ENCODE measurements at regions not wholly inside any gene's neighbourhood (a gene's known extent, or its start where the extent isn't known, plus 50 kb on each side); places are given as distances from the start of the nearest gene placed in this dataset.
"Not testable (repeated sequence)": the region's sequence is repeated elsewhere in the genome, so short reads cannot be mapped to it uniquely, and the experiment has no call there.

DNA sequence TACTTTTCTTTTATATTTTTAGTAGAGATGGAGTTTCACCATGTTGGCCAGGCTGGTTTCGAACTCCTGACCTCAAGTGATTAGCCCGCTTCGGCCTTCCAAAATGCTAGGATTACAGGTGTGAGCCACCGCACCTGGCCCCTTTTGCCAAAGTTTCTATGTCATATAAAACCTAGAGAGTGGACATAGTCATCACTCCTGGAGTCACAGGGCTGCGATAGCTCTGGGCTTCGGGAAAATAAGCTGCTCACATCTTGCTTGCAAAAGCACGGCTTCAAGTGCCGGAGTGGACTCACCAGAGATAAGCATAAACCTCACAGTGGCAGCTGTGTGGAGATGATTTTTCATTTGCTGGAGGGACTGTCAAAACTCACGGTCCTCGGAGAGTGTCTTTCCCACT is 171.2 kb downstream of the TEX29 start:
- no peak for DNase-seq (ENCODE audit: low read depth in 4 of 4, low spot score in 3 of 4)

DNA sequence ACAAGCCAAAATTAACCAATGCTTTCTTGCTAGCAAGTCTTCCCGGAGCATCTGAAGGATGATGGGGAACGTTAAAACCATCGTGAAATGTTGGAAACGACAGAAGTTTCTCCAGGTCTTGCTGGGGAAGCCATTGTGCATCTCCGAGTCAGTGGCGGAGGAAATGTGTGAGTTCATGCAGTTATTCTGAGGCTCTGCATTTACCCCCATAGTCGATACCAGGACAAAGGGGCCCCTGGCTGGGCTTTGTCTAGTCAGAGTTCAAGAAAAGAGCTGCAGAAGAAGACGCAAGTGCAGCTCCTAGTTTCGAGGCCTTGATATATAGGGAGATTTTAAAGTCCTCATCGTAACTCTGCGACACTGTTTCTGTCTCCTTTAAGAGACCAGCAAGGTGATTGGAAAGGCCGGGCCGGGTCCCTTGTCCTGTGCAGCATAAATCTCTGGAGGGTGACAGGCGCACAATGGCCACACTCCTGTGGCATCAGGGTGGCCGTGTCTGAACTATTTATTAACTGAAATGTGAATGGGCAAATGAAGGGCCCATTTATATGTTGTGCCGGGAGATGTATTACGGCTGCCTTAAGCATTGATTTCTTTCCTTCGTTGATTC is 172.0 kb downstream of the TEX29 start:
- DNase-seq (ENCODE audit: low read depth in 4 of 4, low spot score in 3 of 4) = no peak

DNA sequence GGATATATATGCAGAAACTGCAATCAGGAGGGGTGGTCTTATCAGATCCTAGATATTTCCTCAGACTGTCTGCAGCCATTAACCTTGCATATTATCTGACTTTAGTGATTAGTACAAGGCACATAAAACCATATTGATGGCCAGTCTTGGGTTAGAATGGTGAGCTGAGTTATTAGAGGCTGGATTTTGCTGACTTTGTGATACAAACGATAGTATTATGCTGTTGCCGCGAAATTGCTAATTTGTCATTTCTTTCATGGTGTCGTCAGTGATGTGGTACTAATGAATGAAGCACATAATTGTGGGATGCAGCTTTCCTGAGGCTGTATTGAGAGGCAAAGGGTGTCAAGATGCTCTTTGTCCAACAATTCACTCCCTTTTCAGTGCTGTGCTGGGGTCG is 172.5 kb downstream of the TEX29 start:
- DNase-seq (ENCODE audit: low read depth in 4 of 4, low spot score in 3 of 4) = no peak

DNA sequence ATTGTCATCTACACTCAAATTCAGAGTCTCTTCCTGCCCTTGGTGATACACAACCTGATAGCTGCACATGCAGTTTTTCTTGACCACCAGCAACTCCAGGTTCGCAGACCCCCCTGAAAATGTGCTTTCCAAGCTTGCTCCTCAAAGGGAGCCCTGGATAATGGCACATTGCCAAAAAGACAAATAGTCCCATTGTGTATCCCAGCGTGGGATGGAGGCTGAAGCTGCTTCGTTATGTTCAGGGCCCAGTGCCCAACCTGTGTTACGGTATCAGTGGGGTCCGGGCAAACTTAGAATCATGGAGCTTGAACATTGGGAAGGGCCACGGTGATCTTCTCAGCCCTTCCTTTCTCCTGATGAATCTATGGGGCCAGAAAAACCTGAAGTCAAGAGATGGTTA is 173.0 kb downstream of the TEX29 start:
- no peak for DNase-seq (ENCODE audit: low read depth in 4 of 4, low spot score in 3 of 4)

DNA sequence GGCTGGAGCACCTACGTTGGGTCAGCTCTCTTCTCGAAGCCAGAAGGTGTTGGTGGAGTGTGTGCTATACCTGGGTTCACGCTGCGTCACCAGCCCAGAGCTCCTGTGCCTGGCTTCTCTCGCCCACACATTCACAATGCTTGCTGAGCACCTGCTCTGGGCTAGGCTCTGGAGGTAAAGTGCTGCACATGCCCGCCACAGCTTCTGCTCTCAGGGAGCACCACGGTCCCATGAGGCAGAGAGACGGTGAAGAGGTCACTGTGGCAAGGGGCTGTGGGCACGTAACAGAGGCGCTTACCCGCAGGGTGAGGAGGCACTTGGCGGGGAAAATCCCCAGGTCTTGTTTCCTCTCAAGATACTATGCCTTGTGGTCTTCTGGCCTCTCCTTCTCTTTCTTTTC is 174.2 kb downstream of the TEX29 start:
- no peak for DNase-seq (ENCODE audit: low read depth in 4 of 4, low spot score in 3 of 4)

DNA sequence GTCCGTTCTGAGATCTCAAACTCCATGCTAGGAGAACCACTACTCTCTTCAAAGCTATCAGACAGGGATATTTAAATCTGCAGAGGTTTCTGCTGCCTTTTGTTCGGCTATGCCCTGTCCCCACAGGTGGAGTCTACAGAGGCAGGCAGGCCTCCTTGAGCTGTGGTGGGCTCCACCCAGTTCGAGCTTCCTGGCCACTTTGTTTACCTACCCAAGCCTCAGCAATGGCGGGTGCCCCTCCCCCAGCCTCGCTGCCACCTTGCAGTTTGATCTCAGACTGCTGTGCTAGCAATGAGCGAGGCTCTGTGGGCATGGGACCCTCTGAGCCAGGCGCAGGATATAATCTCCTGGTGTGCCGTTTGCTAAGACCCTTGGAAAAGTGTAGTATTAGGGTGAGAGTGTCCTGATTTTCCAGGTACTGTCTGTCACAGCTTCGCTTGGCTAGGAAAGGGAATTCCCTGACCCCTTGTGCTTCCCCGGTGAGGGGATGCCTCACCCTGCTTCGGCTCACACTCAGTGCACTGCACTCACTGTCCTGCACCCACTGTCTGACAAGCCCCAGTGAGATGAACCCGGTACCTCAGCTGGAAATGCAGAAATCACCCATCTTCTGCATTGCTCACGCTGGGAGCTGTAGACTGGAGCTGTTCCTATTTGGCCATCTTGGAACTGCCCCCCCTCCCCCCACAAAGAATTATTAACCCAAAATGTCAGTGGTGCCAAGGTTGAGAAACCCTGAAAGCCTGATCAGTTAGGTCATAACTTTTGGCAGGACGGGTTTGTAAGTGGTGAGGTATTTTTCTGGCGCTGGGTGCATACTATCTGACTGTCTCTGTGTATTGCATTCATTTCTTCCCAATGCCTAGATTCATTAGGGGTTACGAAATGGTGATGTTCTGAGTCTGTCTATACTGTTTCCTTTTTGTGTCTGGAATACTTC is 181.4 kb downstream of the TEX29 start:
- not testable (repeated sequence) for DNase-seq (ENCODE audit: low read depth in 4 of 4, low spot score in 3 of 4)

DNA sequence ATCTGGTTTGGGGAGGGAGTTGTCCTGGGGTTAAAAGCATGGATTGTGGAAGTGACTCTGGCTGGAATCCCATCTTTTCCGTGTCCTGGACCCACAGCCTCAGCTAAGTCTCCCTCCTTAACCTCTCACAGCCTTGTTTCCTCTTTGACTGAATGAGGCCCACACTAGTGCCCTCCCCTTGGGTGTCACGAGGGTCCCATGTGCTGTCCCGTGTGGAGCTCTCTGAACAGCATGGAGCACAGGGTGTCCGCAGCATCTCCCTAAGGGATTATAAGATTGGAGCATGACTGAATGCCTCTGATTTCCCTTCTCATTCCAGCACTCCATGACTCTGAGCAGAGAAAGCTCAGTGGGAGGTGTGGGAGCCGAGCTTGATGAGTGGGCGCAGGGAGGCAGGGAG is 182.5 kb downstream of the TEX29 start:
- DNase-seq (ENCODE audit: low read depth in 4 of 4, low spot score in 3 of 4) = no peak

DNA sequence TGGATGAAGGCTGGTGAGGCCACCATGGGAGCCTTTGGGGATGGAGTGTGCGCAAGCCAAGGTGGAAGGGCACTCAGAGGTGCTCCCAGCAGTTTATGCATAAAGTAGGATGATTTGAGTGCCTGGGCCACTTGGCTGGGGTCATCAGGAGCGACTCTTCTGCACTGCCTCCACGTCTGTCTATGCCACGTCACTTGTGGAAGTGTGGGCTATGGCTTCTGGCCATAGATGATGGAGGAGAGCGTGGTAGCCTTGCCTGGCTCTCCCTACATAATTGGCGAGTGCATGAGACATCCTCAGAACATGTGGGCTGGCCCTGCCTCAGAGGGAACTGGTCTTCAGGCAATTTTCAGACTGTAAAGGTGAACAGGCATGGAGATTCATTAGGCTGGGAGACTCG is 182.9 kb downstream of the TEX29 start:
- DNase-seq (ENCODE audit: low read depth in 4 of 4, low spot score in 3 of 4) = no peak

DNA sequence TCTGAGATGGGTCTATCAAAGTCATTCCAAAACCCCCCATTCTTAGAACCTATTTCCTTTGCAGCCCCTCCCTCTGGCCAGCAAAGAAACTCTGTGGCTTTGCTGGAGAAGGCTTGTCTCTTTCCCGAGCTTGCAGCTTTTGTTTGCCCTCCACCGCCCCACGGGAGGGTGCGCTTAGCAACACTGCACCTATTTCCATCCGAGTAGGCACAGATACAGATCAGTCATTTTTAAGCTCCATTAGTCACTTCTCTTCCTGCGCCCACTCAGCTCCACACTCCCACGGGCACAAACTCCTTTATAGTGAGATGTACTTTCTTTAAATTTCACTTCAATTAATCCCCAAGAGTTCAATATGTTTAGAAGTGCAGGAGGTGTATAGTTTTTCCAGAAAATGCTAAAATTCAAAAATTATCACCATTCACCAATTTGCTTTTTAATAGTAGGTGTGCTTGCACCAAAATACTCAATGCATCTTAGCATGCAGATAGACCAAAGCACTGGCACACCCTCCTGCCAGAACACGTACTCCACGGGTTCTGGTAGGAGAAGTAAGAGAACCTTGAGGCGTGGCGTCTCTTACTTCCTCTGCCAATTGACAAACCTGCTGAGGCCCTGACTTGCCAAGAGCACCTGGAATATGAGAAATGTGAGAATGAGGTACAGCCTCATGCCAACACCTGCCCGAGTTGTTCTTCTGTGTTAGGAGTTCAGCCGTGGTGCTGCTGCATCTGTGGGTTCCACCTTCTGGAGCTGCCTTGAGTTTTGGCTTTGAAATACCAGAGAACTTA is 183.7 kb downstream of the TEX29 start:
- DNase-seq (ENCODE audit: low read depth in 4 of 4, low spot score in 3 of 4) = no peak

DNA sequence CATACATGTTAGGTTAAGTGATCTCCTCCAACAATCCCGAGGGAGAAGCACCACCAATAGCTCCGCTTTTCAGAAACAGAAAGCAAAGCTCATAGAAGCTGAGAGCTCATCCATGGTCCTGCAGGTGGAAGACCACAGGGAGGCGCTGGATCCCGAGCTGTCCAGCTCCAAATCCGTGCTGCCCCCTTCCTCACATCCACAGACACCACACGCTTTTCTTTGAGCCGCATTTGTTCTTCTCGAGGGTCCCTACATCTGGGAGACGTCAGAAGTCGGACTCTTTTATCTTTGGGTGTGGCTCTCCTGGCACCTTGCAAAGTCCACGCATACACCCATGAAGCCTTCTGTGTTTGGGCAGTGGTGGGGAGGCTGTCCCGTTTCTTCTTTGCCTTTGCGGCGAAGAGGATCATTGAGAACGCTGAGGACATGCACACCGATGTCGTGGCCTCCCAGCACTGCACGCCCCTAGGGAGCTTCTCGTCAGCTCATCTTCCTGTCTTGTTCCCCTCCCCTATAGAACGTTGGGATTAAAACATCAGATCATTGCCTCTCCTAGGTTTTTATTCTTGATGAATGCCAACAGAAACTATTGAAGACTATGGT is 184.8 kb downstream of the TEX29 start:
- DNase-seq (ENCODE audit: low read depth in 4 of 4, low spot score in 3 of 4) = no peak

DNA sequence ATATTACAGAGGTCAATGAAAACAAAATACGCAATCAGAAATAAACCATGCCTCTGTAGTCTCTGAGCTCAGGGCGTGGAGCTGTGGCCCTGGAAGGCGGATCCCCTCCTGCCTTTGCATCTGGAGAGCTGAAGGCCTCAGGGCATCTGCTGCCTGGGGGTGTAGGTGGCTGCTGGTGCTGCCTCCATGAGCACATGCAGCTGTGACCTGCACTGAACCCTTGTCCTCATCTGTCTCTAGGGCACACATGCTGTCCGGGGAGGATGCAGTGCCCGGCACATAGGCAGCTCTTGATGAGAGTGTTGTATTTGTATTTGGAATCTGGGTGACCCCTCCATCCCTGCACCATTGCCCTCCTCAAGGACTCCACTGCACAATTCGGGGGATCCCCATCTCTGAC is 185.7 kb downstream of the TEX29 start:
- no peak for DNase-seq (ENCODE audit: low read depth in 4 of 4, low spot score in 3 of 4)

DNA sequence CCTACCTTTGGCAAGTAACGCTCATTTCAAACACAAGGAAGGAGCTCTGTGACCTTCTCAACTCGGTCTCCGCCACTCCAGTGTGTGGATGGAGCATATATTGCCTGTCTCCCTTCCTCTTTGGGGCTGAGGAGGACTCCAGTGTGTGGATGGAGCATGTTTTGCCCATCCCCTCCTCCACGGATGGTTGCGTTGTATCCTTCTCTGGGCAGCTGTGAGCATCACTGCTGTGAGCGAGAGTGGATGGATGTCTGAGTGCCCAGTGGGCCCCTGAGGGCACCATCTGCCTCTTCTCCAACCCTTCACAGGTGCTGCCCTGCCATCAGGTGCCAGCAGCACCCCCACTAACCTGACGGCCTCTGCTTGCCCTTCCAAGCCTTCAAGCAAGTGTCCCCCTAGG is 186.2 kb downstream of the TEX29 start:
- no peak for DNase-seq (ENCODE audit: low read depth in 4 of 4, low spot score in 3 of 4)

DNA sequence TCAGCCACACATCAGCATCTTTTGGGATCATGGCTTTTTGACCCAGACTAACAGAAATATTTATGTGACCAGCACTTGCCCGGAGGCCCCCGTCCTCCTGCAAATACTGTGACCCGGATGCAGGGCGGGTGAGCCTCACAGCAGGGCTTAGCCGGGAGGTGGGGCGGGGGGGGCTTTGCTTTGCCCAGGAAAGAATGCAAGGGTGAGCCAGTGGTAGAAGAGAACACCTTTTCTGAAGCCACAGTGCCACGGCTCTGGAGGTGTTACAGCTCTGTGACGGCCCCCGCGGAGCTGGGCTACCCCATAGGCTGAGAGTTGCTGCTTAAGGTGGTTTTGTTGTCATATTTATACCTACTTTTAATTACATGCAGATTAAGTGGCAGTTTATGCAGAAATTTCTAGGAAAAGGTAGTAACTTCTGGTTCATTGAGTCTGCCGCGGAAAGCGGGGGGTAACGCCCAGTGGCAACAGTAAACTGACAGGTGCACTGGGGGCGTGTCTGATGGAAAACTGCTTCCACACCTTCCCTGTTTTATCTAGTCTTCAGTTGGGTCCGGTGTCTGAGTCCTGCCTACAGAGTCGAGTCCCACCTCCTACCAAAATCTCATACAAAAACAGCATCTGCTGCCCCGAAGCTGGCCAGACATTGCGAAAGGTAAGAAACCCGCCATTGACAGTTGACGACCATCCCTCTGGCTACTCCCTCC is 187.9 kb downstream of the TEX29 start:
- no peak for DNase-seq (ENCODE audit: low read depth in 4 of 4, low spot score in 3 of 4)

DNA sequence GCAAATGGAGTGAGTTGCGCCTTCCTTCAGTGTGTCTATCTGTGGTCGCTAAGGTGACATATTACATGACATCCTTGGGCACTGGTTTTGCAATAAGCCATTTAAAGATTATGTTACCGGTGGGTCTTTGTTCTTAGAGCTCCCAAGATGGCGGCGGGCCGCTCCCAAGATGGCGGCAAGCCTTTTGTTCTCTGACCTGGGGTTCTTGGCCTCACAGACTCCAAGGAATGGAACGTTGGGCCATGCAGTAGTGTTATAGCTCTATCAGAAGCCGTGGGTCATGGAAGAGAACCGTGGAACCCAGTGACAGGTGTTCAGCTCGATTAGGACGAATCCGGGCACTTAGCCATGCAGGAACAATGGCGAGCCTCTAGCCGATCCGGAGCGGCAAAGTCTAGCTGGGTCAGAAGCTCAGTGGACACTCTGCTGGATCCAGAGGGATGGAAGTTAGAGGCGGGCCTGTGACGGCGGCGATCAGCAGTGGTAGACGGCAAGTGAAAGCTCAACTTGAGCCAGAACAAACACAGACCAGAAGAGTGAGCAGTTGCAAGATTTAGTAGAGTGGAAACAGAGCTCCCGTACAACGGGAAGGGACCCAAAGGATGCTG is 188.6 kb downstream of the TEX29 start:
- DNase-seq (ENCODE audit: low read depth in 4 of 4, low spot score in 3 of 4) = no peak

DNA sequence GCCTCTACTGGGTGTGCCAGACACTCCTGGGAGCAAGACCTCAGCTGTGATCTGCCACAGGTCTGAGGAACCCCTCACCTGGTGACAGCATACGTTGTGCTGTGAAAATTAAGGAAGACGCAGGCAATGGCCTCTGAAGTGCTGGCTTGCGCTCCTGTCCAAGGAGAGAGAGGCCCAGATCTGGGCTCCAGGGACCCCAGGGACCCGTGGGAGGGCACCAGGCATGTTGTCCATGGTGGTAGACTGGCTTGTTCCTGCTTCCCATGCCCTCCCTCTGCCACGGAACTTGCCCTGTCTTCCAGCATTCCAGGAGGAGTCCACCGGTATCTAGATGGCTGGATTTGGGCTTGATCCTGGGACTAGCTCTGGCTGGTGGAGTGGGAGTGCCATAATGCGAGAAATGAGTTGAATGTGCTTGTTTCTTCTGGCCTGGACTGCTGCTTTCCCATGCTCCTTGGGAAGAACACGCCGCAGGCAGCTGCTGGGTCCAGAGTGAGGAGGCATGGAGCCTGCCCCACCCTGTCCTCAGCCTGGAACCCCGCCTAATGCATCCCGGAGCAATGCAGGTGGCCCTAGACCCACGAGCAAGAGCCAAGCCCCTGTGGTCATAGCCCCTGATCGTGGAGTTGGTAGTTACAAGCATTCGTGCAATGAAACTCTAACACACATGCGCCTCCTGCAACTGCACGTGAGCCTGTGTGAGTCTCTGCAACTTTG is 190.2 kb downstream of the TEX29 start:
- DNase-seq (ENCODE audit: low read depth in 4 of 4, low spot score in 3 of 4) = no peak

DNA sequence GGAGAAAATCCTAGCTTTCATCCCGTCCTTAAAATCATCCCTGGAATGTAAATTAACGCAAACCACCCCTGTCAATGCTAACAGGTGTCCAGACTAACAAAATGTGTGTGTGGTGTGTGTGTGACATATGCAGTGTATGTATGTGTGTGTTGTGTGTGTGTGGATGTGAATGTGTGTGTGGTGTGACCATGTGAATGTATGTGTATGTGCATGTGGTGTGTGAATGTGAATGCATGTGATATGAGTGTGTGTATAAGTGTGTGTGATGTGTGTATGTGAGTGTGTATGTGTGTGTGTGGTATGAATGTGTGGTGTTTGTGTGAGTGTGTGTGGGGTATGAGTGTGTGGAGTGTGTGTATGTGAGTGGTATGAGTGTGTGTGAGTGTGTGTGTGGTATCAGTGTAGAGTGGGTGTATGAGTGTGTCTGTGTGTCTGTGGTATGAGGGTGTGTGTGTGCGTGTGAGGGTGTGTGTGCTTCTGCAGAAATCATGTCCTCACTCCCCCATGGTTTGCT is 190.8 kb downstream of the TEX29 start:
- DNase-seq (ENCODE audit: low read depth in 4 of 4, low spot score in 3 of 4) = no peak

DNA sequence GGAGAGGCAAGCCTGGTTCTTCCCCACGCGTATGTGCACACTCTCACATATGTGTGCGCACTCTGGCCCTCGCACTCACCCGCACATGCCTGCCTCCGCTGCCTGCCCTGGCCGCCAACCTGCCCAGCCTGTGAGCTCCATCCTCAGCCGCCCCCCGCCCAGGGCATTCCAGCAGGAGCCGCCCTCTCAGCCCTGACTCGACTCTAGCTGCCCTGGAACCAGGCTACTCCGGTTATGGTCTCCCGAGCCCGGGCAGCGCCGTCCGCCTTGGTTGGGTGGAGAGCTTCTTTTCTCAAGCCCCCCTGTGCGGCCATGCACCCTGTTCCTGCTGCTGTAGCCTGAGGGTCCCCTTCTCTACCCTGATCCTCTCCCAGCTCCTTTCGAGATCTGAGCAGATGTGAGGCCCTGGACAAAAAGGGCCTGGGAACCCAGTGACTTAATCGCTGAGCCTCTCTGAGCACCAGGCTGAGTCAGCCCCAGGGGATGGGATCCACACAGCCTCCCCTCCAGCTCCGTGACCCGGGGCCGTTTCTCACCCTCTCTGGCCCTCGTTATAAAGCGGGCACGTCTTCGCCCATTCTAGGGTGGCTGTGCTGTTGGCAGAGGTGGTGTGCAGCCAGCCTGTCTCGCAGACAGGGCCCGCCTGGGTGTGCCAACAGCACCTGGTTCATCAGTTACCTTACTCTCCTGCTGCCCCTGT is 191.5 kb downstream of the TEX29 start:
- no peak for DNase-seq (ENCODE audit: low read depth in 4 of 4, low spot score in 3 of 4)

DNA sequence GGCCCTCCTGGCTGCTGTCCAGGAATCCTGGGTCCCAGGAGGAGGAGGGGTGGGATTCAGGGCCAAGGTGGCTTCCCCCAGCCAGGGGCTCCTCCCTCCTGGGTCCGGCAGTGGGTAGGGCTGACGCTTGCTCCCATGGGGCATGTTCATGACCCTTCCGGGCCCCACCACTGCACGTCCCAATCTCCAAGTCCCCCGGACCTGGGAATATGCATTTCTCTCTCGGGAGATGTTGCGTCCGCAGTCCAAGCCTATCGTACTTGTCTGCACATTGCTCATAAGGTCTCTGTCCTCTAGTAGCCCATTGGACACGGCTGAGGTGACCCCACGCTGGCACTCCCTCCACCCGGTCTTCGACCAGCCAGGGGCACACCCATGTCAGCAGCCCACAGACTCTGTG is 192.3 kb downstream of the TEX29 start:
- DNase-seq (ENCODE audit: low read depth in 4 of 4, low spot score in 3 of 4) = no peak
